HTR-8/SVneo (cell line): ENCODE measurements at regions not wholly inside any gene's neighbourhood (a gene's known extent, or its start where the extent isn't known, plus 50 kb on each side); places are given as distances from the start of the nearest gene placed in this dataset.

Source experiments
- DNase-seq: peaks from one replicate; pipeline ENCODE4 v3.0.0; 2011; ENCODE audit warnings: low spot score, mixed read lengths; ENCODE audit not compliant: insufficient read length
- FAIRE-seq: peaks from 2 replicates; lab custom pipeline; 2011; peaks lifted over from hg19 to GRCh38; lab: Jason Lieb, UNC

- DNase-seq, result no peak
- FAIRE-seq, result no peak
These were observed 55.5 kb downstream of the GSPT2 start for GRCh38 chrX:51798701-51799100.

GRCh38 chrX:51802917-51803688 lies 59.9 kb downstream of the GSPT2 start:
- DNase-seq, result peak; percentile 19
- FAIRE-seq, result no peak

DNA sequence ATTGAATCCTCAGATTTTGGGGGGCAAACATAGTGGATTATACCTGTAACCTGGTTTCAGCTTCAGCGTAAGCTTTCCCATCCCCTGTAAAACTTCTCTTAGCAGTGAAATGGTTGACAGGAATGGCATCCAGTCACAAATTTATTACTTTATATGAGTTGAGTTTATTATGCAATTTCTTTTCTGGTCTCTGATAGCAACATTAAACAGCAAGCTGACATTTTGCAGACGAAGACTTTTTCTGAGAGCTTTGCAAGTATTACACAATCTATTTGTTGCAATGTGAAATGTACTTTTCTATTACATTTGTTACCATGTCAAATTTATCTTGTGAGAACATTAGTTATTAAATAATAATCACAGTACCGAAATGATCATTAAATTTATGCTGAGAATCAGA lies 60.6 kb downstream of the GSPT2 start:
- FAIRE-seq (no peak), DNase-seq (no peak)

DNA sequence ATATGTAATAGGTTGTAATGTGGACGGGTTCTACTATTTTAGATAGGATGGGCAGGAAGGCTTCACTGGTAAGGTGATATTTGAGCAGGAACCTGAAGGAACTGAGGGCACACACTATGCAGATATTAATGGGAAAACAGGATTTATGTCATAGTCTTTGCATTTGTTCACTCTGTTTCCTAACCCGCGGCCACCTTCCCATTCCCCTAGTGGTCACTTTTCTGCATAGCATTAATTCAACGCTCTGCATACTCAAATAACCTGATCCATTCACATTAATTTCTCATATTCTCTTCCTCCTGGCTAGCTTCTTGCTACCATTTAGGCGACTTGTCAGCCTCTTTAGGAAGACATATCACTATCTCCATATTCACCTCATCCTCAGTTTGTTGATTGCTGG lies 61.5 kb downstream of the GSPT2 start:
- FAIRE-seq, result no peak
- no peak for DNase-seq

- no peak for DNase-seq
- FAIRE-seq, result no peak
These were observed 70.7 kb downstream of the GSPT2 start for GRCh38 chrX:51813886-51814460.

DNA sequence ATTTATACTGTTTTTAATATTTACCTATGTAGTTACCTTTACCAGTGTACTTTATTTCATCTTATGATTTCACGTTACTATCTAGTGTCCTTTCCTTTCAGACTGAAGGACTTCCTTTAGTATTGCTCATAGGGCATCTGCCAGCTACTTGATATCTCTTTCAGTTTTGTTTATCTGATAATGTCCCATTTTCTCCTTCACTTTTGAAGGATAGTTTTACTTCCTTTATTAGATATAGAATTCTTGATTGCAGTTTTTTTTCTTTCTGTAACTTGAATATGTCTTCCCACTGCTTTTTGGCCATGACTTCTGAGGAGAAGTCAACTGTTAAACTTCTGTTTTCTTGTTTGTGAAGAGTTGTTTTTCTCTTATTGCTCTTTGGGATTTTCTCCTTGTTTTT lies 69.4 kb upstream of the MAGED1 start:
- DNase-seq (no peak), FAIRE-seq (no peak)

DNA sequence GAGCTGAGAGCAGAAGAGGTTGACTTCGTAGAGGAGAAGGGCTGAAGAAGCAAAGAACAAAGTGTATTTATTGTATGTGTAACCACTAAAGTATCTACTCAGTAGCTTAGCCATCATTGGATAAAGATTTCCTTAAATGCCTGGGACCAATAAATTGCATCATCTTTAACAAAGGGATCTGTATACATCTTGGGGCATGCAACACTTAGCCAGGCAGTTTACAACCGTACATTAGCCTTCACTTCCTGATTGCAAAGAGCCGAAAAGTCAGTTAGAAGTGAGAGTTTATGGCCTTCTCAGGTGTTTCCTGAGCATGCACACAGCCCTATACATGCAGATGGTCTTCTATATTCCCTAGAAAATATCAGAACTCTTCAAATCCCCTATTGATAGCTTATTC lies 68.0 kb upstream of the MAGED1 start:
- FAIRE-seq (no peak), DNase-seq (no peak)

DNA sequence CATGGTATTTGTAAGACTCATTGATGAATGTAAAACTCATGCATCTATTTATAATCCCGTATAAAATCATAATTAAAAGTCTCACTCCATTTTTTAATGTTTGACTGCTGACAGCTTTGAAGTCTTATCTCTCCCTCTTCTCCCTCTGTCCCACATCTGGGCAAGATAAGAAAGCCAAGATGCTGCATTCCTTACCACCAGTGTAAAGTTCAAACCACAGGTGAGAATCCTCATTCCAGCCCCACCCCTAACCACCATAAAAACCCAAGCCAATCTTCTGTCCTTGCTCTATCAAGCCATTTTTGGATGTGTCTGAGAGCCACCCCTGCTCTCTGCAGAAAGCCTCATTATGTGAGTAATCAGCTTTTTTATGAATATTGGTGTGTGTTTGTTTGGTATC lies 59.3 kb upstream of the MAGED1 start:
- DNase-seq (no peak), FAIRE-seq (no peak)

DNA sequence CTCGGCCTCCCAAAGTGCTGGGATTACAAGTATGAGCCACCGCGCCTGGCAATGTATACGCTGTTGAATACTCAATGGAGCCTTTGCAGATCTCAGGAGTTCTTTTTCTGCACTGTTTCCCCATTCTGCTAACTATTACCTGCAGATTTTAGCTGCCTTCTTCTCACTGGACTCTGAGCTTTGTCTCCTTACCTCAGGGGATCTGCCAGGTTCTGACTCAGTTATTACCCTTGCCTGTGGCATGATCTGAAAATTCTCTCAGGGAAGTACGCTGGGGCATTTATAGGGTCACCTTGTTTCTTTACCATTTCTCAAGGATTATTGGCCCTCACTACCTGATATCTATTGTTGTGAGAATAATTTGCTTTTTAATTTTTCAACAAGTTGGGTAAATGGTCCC lies 56.6 kb upstream of the MAGED1 start:
- DNase-seq, result no peak
- FAIRE-seq, result no peak

DNA sequence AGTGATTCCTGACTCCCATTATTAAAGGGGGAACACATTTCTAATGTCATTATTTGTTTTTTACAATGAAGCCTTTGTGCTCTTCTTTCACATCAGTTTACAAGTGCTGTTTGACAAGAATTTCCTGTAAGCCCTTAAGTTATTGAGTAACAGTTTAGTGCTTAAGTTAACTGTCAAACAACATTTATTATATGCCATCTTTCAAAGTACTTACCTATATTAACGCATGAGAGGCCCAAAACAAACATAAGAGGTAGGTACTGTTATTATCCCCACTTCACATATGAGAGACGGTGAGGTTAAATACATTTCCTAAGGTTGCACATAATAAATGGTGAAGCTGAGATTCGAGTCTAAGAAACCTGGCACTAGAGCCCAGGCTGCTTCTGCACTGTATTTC lies 56.0 kb upstream of the MAGED1 start:
- FAIRE-seq, result no peak
- DNase-seq, result no peak

- FAIRE-seq (no peak), DNase-seq (no peak)
These were observed 55.5 kb upstream of the MAGED1 start for GRCh38 chrX:51837921-51838320.
